ENCODE measurements at regions not wholly inside any gene's neighbourhood (a gene's known extent, or its start where the extent isn't known, plus 50 kb on each side); places are given as distances from the start of the nearest gene placed in this dataset.
A peak's percentile ranks its signal among the peaks of the same experiment; 100 is the strongest.

DNA sequence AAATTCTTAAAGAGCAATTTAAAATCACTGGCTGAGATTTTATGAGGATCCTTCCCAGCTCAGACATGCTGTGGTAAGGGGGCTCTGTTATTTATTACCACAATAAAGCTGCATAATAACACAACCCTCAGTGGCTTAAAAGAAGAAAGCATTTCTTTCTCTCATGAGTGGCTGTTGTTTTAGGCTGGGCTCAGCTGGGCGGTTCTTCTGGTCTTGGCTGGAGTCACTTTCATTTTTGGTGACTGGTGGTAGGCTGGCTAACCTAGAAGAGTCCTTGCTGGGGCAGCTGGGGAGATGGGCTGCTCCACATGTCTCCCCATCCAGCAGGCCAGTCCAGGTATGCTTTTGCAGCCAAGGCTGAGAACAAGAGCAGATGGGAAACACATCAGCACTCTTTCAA lies 113.0 kb upstream of the MSX1 start:
- DNase-seq (ENCODE audit: low read depth in 2 of 2) = no peak

DNA sequence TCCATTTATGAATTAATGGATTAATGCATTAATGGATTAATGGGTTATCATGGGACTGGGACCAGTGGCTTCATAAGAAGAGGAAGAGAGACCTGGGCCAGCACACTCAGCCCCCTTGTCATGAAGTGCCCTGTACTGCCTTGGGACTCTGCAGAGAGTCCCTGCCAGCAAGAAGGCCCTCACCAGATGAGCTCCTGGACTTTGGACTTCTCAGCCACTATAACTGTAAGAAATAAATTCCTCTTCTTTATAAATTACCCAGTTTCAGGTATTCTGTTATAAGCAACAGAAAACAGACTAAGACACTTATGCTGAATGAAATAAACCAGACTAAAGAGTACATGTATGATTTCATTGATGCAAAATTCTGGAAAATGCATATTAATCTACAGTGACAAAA lies 119.4 kb upstream of the MSX1 start:
- no peak for DNase-seq (ENCODE audit: low read depth in 2 of 2)

DNA sequence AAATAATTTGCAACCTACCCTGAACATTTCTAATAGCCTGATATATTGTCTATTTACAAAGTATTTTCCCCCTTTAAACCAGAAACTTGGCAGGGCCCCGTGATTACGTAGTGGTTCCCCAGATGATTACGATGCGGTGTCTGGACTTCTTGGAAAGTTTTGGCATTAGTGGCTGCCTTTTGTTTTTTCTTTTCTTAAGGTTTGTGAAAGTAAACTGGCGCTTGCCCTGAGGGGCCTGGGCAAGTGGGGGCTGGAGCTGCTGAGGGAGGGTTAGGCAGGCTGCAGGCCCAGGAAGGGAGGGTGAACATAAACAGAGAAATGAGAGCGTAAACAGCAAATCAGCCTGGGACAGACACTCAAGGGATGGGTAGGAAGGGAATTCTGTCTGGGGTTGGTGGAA lies 123.6 kb upstream of the MSX1 start:
- DNase-seq (ENCODE audit: low read depth in 2 of 2) = no peak

DNA sequence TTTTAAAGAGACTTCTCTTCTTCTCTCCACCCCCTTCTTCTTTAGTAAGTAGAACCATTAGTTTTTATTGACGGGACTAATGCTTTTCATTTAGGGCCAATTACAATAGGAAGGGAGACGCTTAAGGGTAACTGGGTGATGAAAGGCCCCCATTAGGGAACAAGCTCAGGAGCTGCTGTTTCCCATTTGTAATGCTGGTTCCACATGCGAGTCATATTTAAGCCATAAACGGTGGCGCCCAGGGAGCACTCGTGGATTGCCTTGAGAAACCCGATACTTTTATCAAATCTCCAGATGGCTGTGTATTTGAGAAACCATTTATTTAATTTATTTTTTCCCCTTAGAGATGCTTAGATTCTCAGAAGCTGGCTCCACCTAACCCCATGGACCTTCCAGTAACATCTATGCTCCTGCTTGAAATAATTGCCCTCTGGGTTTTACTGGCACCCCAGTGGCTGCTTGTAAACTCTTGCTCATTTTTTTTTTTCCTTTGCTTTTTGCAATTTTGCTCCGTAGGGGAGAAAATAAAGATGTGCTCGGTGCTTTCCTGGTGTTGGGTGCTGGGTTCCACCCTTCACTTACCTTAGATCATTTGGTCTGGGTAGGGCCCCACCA lies 124.2 kb upstream of the MSX1 start:
- no peak for DNase-seq (ENCODE audit: low read depth in 2 of 2)

GRCh38 chr4:4734425-4734824 lies 125.0 kb upstream of the MSX1 start:
- DNase-seq (ENCODE audit: low read depth in 2 of 2) = no peak

GRCh38 chr4:4733663-4734062 lies 125.8 kb upstream of the MSX1 start:
- no peak for DNase-seq (ENCODE audit: low read depth in 2 of 2)

- no peak for DNase-seq (ENCODE audit: low read depth in 2 of 2)
Observed at GRCh38 chr4:4730249-4730648, 129.2 kb upstream of the MSX1 start.

GRCh38 chr4:4729206-4729605 lies 130.3 kb upstream of the MSX1 start:
- no peak for DNase-seq (ENCODE audit: low read depth in 2 of 2)

- no peak for DNase-seq (ENCODE audit: low read depth in 2 of 2)
Observed at GRCh38 chr4:4727536-4727935, 131.9 kb upstream of the MSX1 start.

GRCh38 chr4:4726051-4726450 lies 133.4 kb upstream of the MSX1 start:
- DNase-seq (ENCODE audit: low read depth in 2 of 2) = peak in 1 of 2 donors; percentile 5

GRCh38 chr4:4724321-4724720 lies 135.1 kb upstream of the MSX1 start:
- DNase-seq (ENCODE audit: low read depth in 2 of 2) = no peak

DNA sequence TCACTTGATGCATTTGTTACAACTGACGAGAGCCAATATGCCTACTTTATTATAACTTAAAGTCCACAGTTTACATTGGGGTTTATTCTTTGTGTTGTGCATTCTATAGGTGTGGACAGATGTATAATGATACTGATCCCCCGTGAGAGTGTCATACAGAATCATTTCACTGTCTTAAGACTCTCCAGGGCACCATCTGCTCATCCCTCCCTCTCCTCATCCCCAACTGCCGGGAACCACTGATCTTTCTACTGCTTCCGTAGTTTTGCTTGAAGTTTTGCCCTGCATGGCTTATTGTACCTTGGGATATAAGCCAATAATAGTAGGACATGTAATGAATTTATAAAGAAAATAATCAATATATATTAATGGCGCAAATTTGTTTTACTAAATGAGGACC lies 137.8 kb upstream of the MSX1 start:
- DNase-seq (ENCODE audit: low read depth in 2 of 2) = no peak

GRCh38 chr4:4720646-4721045 lies 138.8 kb upstream of the MSX1 start:
- no peak for DNase-seq (ENCODE audit: low read depth in 2 of 2)

- DNase-seq (ENCODE audit: low read depth in 2 of 2) = no peak
Observed at GRCh38 chr4:4719436-4719835, 140.0 kb upstream of the MSX1 start.

DNA sequence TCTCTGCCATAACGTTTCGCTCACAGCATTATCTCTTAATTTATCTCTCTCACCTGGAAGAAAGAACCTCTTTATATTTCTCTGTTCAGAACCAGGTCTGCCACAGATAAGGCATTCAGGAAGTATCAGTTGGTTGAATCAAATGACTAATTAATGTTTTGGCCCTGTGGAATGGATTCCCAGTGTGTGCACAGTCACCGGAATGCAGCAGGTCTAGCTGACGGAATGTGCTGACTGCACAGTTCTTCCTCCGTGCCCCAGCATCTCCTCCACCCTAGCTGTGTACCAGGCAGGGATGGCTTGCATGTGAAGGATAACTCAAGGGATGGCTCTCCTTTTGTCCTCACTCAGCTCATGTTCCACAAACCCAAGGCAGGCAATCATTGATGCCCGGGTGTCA lies 141.8 kb upstream of the MSX1 start:
- DNase-seq (ENCODE audit: low read depth in 2 of 2) = no peak

DNA sequence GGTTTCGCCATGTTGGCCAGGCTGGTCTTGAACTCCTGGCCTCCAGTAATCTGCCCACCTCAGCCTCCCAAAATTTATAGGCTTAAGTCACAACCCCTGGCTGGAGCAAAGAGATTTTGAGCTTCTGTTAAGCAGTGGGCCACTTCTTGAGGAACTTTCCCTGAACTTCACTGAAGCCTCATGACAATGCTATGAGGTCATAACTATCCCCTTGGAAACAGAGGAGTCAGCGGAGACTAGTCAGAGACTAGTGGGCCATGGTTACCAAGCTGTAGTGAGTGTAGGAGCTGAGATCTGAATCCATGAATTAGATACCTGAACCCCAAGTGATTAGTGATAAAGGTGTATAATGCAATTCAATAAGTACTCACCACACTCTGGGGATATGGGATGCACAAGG lies 145.1 kb upstream of the MSX1 start:
- no peak for DNase-seq (ENCODE audit: low read depth in 2 of 2)

GRCh38 chr4:4712800-4713528 lies 146.5 kb upstream of the MSX1 start:
- DNase-seq (ENCODE audit: low read depth in 2 of 2) = peak in 1 of 2 donors; percentile 15

DNA sequence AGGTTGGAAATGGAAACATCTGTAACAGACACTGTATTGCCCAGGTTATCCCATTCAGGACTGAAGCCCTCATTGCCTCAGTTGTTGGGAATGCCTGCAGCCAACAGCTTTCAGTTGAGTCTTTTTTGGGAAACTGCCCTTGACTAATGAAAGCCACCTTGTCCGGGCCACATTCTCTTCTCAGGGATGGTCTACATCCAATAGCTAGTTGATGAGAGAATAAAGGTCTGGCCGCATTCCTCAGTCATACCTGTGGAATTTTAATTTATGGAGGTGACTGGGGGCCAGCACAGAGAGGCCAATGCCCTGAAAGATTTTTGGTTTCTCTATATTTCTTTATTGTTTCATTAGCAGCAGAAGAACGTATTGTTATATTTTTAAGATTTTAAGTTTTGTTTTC lies 147.6 kb upstream of the MSX1 start:
- DNase-seq (ENCODE audit: low read depth in 2 of 2) = no peak

- no peak for DNase-seq (ENCODE audit: low read depth in 2 of 2)
Observed at GRCh38 chr4:4709736-4710135, 149.7 kb upstream of the MSX1 start.

DNA sequence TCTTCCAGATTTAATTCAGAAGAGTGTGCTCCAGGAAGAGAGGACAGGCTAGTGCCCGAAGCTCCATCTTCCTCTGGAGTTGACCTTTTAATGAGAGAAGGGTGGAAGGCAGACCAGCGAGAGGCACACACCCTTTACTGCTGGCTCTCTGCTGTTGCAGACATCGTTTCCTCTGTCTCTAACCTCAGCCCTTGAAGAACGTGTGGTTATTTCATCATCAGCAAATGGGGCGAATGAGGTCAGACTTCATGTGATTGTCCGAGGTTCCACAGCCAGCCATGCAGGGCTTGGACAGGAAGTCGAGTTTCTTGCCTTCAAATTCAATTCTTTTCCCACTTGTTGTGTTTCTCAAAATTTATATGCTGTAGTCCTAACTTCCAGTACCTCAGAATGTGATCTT lies 155.2 kb upstream of the MSX1 start:
- no peak for DNase-seq (ENCODE audit: low read depth in 2 of 2)

DNA sequence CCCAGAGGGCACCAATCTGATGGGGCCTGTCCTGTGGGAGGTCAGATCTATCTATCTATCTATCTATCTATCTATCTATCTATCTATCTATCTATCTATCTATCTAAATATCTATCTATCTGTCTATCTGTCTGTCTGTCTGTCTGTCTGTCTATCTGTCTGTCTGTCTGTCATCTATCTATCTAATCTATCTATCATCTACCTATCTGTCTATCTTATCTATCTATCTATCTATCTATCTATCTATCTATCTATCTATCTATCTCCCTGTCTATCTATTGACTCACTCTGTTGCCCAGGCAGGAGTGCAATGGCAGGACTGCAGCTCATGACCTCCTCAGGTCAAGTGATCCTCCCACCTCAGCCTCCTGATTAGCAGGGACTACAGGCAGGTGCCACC lies 155.7 kb upstream of the STX18 start:
- no peak for DNase-seq (ENCODE audit: low read depth in 2 of 2)

- DNase-seq (ENCODE audit: low read depth in 2 of 2) = no peak
Observed at GRCh38 chr4:4696530-4696929, 154.7 kb upstream of the STX18 start.

DNA sequence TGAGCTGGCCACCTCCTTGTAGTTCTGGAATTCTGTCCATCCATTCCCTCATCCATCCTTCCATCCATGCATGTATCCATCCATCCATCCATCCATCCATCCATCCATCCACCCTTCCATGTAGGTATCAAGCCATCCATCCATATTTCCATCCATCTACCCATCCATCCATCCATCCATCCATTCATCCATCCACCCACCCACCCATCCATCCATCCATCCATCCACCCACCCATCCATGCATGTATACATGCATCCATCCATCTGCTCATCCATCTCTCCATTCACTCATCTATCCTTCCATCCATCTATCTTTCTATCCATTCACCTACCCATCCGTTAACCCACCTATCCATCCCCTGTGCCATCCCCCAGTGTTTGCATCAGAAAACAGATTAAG lies 153.6 kb upstream of the STX18 start:
- no peak for DNase-seq (ENCODE audit: low read depth in 2 of 2)

DNA sequence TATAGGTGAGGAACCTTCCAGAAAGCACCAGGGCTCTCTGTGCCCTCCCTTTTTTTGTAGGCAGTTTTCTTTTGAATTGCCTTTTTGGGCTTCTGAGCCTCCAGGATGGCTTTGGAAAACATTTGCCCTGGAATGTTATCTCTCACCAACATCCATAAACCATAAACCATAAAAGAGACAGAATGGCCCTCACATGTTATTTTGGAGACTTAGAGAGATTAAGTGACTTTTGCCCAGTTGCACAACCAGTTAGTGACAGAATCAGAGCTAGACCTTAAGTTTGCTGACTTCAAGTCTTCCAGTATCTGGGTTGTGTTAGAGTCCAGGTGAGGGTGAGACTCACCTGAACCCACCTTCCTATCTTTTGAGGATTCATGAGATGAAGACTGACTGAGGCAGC lies 153.0 kb upstream of the STX18 start:
- DNase-seq (ENCODE audit: low read depth in 2 of 2) = no peak
